22Rv1 (cell line): ENCODE measurements at regions not wholly inside any gene's neighbourhood (a gene's known extent, or its start where the extent isn't known, plus 50 kb on each side); places are given as distances from the start of the nearest gene placed in this dataset.

Experiments used
- H3K27ac ChIP-seq: fragments of 450-650 bp; 2 replicates; pipeline ENCODE4 v1.5.1; 2017
- ZFX ChIP-seq: fragments of 450-650 bp; IDR thresholded peaks from 2 replicates; pipeline ENCODE4 v1.6.1; 2017; ENCODE audit warnings: antibody characterized with exemption, borderline replicate concordance
- TF ChIP-seq, protein P1 (sequence below): fragments of 450-650 bp; IDR thresholded peaks from 2 replicates; pipeline ENCODE4 v1.5.1; 2017; ENCODE audit warnings: mild to moderate bottlenecking

- TF ChIP-seq, protein P1, sequence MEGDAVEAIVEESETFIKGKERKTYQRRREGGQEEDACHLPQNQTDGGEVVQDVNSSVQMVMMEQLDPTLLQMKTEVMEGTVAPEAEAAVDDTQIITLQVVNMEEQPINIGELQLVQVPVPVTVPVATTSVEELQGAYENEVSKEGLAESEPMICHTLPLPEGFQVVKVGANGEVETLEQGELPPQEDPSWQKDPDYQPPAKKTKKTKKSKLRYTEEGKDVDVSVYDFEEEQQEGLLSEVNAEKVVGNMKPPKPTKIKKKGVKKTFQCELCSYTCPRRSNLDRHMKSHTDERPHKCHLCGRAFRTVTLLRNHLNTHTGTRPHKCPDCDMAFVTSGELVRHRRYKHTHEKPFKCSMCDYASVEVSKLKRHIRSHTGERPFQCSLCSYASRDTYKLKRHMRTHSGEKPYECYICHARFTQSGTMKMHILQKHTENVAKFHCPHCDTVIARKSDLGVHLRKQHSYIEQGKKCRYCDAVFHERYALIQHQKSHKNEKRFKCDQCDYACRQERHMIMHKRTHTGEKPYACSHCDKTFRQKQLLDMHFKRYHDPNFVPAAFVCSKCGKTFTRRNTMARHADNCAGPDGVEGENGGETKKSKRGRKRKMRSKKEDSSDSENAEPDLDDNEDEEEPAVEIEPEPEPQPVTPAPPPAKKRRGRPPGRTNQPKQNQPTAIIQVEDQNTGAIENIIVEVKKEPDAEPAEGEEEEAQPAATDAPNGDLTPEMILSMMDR = no peak
- TF ChIP-seq ZFX = no peak
- no peak overlapping the region for H3K27ac ChIP-seq
These were observed 423.3 kb upstream of the TENM3 start for GRCh38 chr4:181819946-181820345.

- no peak for TF ChIP-seq ZFX
- TF ChIP-seq, protein P1 = no peak
- H3K27ac ChIP-seq = no peak overlapping the region
These were observed 422.6 kb upstream of the TENM3 start for GRCh38 chr4:181820553-181820952.

DNA sequence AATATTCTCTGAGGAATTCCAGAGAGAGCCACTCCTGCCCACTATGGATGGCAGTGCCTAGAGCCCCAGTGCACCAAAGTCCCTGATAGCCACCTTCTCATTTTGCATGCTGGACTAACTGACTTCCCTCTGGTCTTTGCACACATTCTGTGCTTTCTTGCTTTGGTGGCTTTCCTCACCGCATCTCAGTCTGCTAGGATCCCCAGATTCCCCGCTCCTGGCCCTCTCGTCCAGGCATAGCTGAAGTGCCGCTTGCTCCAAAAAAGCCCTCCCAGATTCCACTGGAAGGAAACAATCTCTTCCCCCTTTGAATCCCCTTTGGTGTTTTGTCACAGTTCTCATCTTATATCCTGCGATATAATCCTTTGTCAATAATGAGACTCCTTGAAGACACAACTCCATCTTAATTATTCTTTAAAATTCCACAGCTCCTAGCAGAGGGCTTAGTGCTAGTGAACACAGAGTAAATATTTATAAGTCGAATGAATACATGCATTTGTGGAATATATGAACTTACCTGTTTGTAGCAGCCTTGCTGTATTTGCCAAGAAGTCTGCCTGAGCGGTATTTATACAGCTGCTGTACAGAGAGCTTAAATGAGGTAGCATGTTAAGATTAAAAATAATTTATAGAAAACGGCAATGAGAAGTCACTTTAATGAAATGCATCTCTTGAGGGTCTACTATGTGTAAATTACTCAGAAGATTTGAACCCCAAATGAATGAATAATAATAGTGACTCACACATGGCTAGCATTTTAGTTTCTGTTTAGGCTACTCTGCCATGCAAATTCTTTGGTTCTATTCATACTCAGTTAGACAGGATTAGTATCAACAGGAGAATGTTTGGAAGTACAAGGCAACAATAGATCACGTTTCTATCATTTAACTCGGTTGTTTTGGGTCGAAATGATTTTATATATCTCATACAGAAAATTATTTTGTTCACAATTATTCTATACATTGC is 421.9 kb upstream of the TENM3 start:
- H3K27ac ChIP-seq = no peak overlapping the region
- TF ChIP-seq ZFX = no peak
- TF ChIP-seq, protein P1 = no peak

- TF ChIP-seq ZFX = no peak
- no peak overlapping the region for H3K27ac ChIP-seq
These were observed 421.2 kb upstream of the TENM3 start for GRCh38 chr4:181822005-181822375.

DNA sequence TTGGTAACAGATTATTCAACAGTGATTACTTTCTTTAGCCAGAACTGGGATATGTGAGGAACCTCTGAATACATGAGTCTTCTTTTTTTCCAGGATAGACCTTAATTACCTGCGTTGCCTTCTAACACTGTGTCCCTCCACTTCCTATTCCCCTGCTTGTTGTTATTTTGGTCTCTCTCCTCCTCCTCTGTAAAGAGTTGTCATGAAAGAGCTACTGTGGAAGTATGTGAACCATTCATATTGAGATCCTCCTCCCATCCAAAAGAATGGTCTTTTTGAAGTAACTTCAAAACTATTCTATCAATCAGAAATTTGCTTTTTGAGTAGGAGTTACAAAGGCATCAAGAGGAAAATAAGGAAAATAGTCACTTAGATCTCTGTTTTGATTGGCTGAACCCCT is 420.0 kb upstream of the TENM3 start:
- no peak overlapping the region for H3K27ac ChIP-seq
- TF ChIP-seq, protein P1 = no peak
- TF ChIP-seq ZFX = no peak

DNA sequence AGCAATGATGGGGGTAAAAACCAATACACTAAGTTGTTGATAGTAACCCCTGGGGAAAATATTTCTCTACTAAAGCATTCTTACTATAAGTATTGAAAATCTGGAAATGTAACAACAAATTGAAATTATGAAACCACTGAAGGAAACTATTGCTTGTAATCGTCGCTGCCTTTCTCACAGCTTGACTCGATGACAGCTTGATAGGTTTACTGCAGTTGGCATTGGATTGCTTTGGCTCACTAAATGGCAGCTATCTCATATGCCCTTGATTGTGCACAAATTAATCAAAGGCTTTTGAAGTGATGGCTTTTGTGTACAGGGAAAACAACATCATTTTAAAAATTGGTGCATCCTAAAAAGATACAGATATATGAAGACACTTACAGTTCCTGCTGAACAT is 419.6 kb upstream of the TENM3 start:
- H3K27ac ChIP-seq = no peak overlapping the region
- TF ChIP-seq, protein P1 = no peak
- TF ChIP-seq ZFX = no peak

DNA sequence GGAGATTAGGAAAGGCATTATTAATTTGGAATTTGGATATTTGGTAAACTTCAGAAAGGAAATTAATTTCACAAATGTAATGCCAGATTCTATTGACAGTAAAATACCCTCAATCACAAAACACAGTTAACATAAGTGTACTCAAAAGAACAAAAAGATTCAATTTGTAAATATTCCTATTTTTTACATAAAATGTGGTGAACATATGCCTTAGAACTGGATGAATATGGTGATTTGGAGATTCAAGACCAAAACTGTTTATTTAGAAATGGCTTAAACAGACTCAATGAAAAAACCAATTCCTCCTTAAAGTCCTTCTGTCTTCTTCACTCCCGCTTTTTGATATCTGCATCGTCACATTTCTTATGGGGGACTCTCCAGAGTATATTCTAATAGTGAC is 417.6 kb upstream of the TENM3 start:
- no peak overlapping the region for H3K27ac ChIP-seq
- TF ChIP-seq ZFX = no peak
- TF ChIP-seq, protein P1 = no peak

- TF ChIP-seq, protein P1 = no peak
- no peak for TF ChIP-seq ZFX
- no peak overlapping the region for H3K27ac ChIP-seq
These were observed 416.0 kb upstream of the TENM3 start for GRCh38 chr4:181827246-181827645.
